Activated T-cell treated with anti-CD3 and anti-CD28 coated beads for 48 hours (primary cell): ENCODE measurements at regions not wholly inside any gene's neighbourhood (a gene's known extent, or its start where the extent isn't known, plus 50 kb on each side); places are given as distances from the start of the nearest gene placed in this dataset.
"Not testable (repeated sequence)": the region's sequence is repeated elsewhere in the genome, so short reads cannot be mapped to it uniquely, and the experiment has no call there.

Experiments
- DNase-seq: peaks from one replicate; pipeline ENCODE4 v3.0.0-alpha.2; 2020; ENCODE audit warnings: low read depth

GRCh38 chr6:4677011-4677750, 99.0 kb upstream of the CDYL start:
- no peak for DNase-seq

DNA sequence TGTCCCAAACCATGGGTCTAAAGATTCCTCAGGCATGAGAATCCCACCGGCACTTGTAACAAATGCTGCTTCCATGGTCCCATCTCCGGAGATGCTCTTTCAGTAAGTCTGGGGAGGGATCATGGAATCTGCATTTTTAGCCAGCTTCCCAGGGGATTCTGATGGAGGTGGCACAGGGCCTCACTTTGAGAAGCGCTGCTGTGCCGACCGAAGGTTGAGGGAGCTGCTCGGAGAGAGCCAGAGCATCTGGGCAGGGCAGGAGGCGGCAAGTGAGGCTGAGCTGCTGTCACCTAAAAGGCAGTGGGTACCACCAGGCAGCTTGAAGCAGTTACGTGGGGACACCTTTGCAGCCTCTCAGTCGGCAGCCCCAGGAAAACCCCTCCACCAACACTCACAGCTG, 100.2 kb upstream of the CDYL start:
- no peak for DNase-seq

- DNase-seq = no peak
Measured at GRCh38 chr6:4675121-4675520, 101.1 kb upstream of the CDYL start.

DNA sequence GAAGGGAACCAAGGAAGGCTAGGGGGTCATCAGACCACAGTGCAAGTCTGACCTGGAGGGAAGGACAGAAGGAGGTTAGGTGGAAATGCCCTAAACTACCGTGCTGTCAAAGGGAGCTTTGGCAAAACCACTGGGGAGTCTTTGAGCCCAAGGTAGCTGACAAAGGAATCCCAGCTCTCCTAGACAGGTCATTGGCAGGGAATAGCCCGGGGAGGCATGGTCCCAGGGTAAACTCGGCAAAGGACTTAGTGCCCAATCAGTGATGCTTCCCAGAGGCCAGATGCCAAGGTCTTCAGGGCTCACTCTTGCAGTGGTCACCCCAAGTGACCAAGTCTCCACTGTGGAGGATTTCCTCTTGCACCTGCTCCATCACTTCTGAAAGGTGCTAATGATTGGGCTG, 102.3 kb upstream of the CDYL start:
- DNase-seq = no peak

- DNase-seq = no peak
Measured at GRCh38 chr6:4672772-4673171, 103.4 kb upstream of the CDYL start.

- DNase-seq = no peak
Measured at GRCh38 chr6:4671587-4672115, 104.6 kb upstream of the CDYL start.

DNA sequence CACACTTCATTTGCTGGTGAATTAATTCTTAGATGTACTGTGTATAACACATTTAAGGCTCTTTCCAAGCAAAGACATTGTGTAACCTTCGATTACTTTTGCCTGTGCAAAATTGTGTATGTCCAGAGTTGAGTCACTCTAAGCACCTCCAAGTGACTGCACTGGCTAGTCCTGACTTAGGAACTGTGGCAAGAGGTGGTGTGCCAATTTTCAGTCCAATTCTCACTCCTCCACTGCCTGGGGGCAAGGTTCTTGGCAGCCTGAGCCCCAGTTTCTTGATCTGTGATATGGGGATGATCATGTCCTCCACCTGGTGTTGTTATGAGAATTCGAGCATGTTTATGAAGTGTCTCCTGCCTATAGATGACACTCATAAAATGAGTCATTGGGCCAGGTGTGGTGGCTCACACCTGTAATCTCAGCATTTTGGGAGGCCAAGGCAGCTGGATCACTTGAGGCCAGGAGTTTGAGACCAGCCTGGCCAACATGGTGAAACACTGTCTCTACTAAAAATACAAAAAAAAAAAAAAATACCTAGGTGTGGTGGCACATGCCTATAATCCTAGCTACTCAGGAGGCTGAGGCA, 105.3 kb upstream of the CDYL start:
- no peak for DNase-seq

- no peak for DNase-seq
Measured at GRCh38 chr6:4670290-4670689, 105.9 kb upstream of the CDYL start.

- DNase-seq = no peak
Measured at GRCh38 chr6:4668271-4669179, 107.7 kb upstream of the CDYL start.

DNA sequence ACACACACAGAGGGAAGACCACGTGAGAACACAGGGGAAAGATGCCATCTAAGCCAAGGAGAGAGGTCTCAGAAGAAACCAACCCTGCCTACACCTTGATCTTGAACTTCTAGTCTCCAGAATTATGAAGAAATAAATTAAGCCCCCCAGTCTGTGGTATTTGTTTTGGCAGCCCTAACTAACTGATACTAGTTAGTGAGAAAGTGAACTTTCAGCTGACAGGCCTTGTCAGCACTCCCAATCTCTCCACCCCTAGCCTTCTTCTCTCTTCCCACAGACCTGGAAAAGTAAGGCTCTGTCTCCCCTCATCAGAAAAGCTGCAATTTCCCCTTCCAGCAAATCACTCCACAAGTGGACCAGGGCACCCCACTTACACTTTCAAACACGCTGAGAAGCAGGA, 108.6 kb upstream of the CDYL start:
- no peak for DNase-seq

- DNase-seq = no peak
Measured at GRCh38 chr6:4666886-4667513, 109.2 kb upstream of the CDYL start.

GRCh38 chr6:4665489-4666417, 110.5 kb upstream of the CDYL start:
- DNase-seq = no peak

DNA sequence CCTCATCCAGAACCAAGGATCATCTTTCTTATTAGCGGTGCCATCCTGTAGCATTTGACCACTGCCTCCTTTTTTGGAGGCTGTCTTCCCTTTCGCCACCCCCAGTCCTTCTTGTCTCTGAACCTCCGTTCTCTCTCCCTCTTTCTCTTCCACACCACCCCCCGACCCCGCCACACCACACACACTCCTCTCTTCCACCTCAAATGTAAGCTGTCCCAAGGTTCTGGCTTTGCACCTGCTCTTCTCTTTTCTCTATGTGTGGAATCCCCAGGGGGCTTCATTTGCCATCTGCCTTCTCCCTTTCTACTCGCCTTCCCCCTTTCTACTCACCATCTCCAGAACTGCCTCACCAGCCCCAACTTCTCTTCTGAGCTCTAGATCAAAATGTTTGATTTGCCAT, 111.3 kb upstream of the CDYL start:
- DNase-seq = no peak

GRCh38 chr6:4664117-4664626, 112.0 kb upstream of the CDYL start:
- no peak for DNase-seq

DNA sequence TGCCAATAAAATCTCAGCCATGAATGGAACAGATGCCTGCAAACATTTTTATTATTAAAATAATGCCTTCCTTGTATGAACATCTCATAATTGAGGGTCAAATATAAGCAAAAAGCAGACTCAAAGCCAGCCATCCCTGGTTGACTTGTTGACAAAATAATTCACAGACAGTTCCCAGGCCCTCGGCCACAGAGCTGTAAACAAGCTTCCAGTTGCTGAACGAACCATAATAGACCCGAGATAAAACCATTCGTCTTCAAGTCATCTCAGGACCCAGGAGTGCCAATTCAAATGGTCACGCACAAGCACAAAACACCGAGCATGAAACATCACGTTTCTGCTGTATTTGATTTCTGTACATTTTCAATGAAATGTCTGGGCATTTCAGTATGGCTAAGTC, 113.3 kb upstream of the CDYL start:
- DNase-seq = no peak

DNA sequence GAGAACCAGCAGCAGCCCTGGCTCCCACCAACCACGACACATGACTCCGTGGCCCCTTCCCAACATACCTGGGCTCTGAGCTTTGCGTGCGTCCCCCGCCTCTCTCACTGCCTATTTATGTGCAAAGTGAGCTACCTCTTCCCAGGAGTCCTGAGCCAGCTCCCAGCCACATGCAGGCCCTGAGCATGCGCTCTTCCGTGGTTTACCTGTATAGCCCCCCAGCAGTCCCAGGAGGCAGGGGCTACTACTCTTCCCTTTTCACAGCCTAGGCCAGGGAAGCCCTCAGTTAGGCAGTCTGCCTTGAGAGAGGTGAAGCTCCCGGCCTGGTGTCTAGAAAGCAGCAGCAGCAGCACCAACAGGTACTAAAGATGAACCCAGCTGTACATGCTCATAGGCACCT, 114.8 kb upstream of the CDYL start:
- no peak for DNase-seq

- DNase-seq = no peak
Measured at GRCh38 chr6:4660377-4661321, 115.6 kb upstream of the CDYL start.

GRCh38 chr6:4659719-4660118, 116.5 kb upstream of the CDYL start:
- DNase-seq = not testable (repeated sequence)

- no peak for DNase-seq
Measured at GRCh38 chr6:4658486-4658885, 117.7 kb upstream of the CDYL start.

- no peak for DNase-seq
Measured at GRCh38 chr6:4656106-4656505, 120.1 kb upstream of the CDYL start.
